ENCODE measurements at regions not wholly inside any gene's neighbourhood (a gene's known extent, or its start where the extent isn't known, plus 50 kb on each side); places are given as distances from the start of the nearest gene placed in this dataset.

DNA sequence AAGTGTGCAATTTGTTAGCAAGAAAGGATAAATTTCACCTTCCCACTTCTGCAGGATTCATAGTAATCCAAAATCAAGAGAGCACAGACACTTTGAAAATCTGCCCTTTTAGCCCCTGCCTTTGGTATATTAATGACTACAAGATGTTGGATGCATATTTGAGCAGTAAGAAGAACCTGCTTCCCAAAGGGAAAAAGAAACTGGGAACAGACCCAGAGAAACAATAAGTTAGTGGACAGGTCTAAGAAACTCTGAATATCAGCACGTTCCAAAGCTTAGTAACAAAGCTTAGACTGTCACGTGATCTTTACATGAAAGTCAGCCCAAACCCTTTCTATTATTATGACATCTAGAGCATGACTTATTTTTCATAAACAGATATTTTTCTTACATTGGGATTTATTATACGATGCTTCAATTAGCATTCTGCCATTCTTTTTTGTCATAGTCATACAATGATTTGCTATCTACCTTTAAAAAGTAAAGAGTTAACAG is 390.9 kb upstream of the ADGRL2 start:
- ChIA-PET POLR2A (ENCODE audit: low non-redundant PET) (no interaction called here), CTCF (no interaction called here)
- H3K4me3 ChIP-seq (ENCODE audit: low read depth, low read length, poor library complexity, severe bottlenecking): no peak overlapping the region
- intact Hi-C loops (cut with micrococcal nuclease; ENCODE audit: unreplicated experiment): loop anchor here (10.0 kb wide), 1 partner anchor 345 kb away; no protein-coding TSS in a partner anchor
- no peak for DNase-seq (ENCODE audit: low spot score)
- no peaks in the 10 kb centered on the region for H3K27me3 ChIP-seq (replicated peaks; ENCODE audit: insufficient read depth, low read depth, low read length, poor library complexity)
- no peaks in the 10 kb centered on the region for H3K9me3 ChIP-seq (ENCODE audit: low read depth, low read length, poor library complexity, severe bottlenecking)
- no peaks in the 10 kb centered on the region for H3K4me1 ChIP-seq (ENCODE audit: insufficient read depth, low read length, poor library complexity, severe bottlenecking)
- H3K36me3 ChIP-seq (ENCODE audit: insufficient read depth, low read length, poor library complexity, severe bottlenecking): no peaks in the 10 kb centered on the region
- BruUV-seq (replicated peaks): no TSS peak
- H3K27ac ChIP-seq (ENCODE audit: low read depth, low read length, poor library complexity, severe bottlenecking): no peak overlapping the region
- TF ChIP-seq, protein P1, sequence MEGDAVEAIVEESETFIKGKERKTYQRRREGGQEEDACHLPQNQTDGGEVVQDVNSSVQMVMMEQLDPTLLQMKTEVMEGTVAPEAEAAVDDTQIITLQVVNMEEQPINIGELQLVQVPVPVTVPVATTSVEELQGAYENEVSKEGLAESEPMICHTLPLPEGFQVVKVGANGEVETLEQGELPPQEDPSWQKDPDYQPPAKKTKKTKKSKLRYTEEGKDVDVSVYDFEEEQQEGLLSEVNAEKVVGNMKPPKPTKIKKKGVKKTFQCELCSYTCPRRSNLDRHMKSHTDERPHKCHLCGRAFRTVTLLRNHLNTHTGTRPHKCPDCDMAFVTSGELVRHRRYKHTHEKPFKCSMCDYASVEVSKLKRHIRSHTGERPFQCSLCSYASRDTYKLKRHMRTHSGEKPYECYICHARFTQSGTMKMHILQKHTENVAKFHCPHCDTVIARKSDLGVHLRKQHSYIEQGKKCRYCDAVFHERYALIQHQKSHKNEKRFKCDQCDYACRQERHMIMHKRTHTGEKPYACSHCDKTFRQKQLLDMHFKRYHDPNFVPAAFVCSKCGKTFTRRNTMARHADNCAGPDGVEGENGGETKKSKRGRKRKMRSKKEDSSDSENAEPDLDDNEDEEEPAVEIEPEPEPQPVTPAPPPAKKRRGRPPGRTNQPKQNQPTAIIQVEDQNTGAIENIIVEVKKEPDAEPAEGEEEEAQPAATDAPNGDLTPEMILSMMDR (conservative IDR thresholded peaks at IDR 0.05; ENCODE audit: low read depth, low read length): no peak
- TF ChIP-seq EZH2 (IDR thresholded peaks at IDR 0.05; ENCODE audit: borderline replicate concordance, low read depth, low read length, poor library complexity, severe bottlenecking): no peak

DNA sequence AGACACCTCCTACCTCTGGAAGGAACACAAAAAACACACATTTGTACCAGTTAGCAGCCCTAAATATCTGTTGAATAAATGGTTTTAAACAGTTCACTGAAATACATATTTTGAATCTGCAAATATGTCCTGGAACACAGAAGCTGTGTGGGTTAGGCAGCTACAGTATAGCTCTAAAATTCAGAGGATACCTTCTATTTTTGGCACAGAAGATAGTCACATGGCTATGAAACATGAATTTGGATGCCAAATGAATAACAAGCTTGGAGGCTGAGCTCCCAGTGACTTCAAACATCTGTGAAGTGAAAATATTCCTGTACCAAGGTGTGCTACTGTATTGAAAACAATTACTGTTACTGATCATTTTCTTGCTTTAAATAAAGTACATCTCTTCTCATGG is 391.5 kb upstream of the ADGRL2 start:
- TF ChIP-seq, protein P1 (conservative IDR thresholded peaks at IDR 0.05; ENCODE audit: low read depth, low read length): no peak
- no peak for TF ChIP-seq EZH2 (IDR thresholded peaks at IDR 0.05; ENCODE audit: borderline replicate concordance, low read depth, low read length, poor library complexity, severe bottlenecking)
- Histone ChIP-seq H3K9me3 (ENCODE audit: low read depth, low read length, poor library complexity, severe bottlenecking) (no peaks in the 10 kb centered on the region), H3K4me3 (ENCODE audit: low read depth, low read length, poor library complexity, severe bottlenecking) (no peak overlapping the region), H3K27me3 (replicated peaks; ENCODE audit: insufficient read depth, low read depth, low read length, poor library complexity) (no peaks in the 10 kb centered on the region), H3K4me1 (ENCODE audit: insufficient read depth, low read length, poor library complexity, severe bottlenecking) (no peaks in the 10 kb centered on the region), H3K27ac (ENCODE audit: low read depth, low read length, poor library complexity, severe bottlenecking) (no peak overlapping the region), H3K36me3 (ENCODE audit: insufficient read depth, low read length, poor library complexity, severe bottlenecking) (no peaks in the 10 kb centered on the region)
- POLR2A ChIA-PET (ENCODE audit: low non-redundant PET): no interaction called here
- CTCF ChIA-PET: no interaction called here
- intact Hi-C loops (cut with micrococcal nuclease; ENCODE audit: unreplicated experiment): no loop called here
- BruUV-seq (replicated peaks): no TSS peak
- no peak for DNase-seq (ENCODE audit: low spot score)

DNA sequence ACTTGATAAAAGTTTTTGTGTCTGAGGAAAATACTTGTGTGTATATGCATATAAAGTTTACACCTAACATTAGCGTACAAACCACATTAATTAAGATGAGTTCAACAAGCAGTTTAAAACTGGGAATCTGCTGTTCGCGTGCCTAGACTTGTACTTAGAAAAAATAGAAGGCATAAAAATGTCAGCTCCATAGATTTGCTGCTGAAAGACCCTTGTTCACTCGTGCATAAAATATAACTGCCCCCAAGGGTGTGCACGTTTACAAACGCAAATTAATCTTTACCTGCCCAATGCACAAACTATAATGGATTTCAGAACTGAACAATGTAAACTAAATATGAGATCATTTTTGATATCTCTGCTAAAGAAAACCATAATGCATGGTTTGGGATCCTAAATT is 392.3 kb upstream of the ADGRL2 start:
- no peak overlapping the region for H3K27ac ChIP-seq (ENCODE audit: low read depth, low read length, poor library complexity, severe bottlenecking)
- H3K27me3 ChIP-seq (replicated peaks; ENCODE audit: insufficient read depth, low read depth, low read length, poor library complexity): no peaks in the 10 kb centered on the region
- TF ChIP-seq EZH2 (IDR thresholded peaks at IDR 0.05; ENCODE audit: borderline replicate concordance, low read depth, low read length, poor library complexity, severe bottlenecking): no peak
- TF ChIP-seq, protein P1 (conservative IDR thresholded peaks at IDR 0.05; ENCODE audit: low read depth, low read length): no peak
- H3K4me1 ChIP-seq (ENCODE audit: insufficient read depth, low read length, poor library complexity, severe bottlenecking): no peaks in the 10 kb centered on the region
- H3K36me3 ChIP-seq (ENCODE audit: insufficient read depth, low read length, poor library complexity, severe bottlenecking): no peaks in the 10 kb centered on the region
- ChIA-PET POLR2A (ENCODE audit: low non-redundant PET) (no interaction called here), CTCF (no interaction called here)
- H3K4me3 ChIP-seq (ENCODE audit: low read depth, low read length, poor library complexity, severe bottlenecking): no peak overlapping the region
- intact Hi-C loops (cut with micrococcal nuclease; ENCODE audit: unreplicated experiment): no loop called here
- H3K9me3 ChIP-seq (ENCODE audit: low read depth, low read length, poor library complexity, severe bottlenecking): no peaks in the 10 kb centered on the region
- no peak for DNase-seq (ENCODE audit: low spot score)
- BruUV-seq (replicated peaks): no TSS peak

All from A673 (cell line).